GM12891 (cell line): ENCODE measurements at regions not wholly inside any gene's neighbourhood (a gene's known extent, or its start where the extent isn't known, plus 50 kb on each side); places are given as distances from the start of the nearest gene placed in this dataset.

Experiments
- PAX5 ChIP-seq: IDR thresholded peaks from 2 replicates; pipeline ENCODE4 v1.6.1; 2011; ENCODE audit warnings: low read length, moderate library complexity, mild to moderate bottlenecking; ENCODE audit not compliant: insufficient read depth, severe bottlenecking
- POLR2A ChIP-seq: IDR thresholded peaks from 2 replicates; pipeline ENCODE4 v1.6.1; 2011; ENCODE audit warnings: low read depth, low read length, control low read depth
- POLR2AphosphoS5 ChIP-seq: IDR thresholded peaks from 2 replicates; pipeline ENCODE4 v1.6.1; 2011; ENCODE audit warnings: low read depth, low read length, control low read depth
- POU2F2 ChIP-seq: IDR thresholded peaks from 2 replicates; pipeline ENCODE4 v1.6.1; 2011; ENCODE audit warnings: low read depth, mild to moderate bottlenecking, control low read depth, low read length, moderate library complexity
- SPI1 ChIP-seq: IDR thresholded peaks from 2 replicates; pipeline ENCODE4 v1.6.1; 2011; ENCODE audit warnings: low read depth, low read length, control low read depth
- TAF1 ChIP-seq: IDR thresholded peaks from 2 replicates; pipeline ENCODE4 v1.6.1; 2011; ENCODE audit warnings: low read depth, low read length, control low read depth

GRCh38 chr2:107475859-107476258 is 350.8 kb upstream of the RGPD4 start:
- TF ChIP-seq POLR2AphosphoS5: no peak
- no peak for TF ChIP-seq TAF1
- TF ChIP-seq POLR2A: no peak
- TF ChIP-seq SPI1: no peak
- no peak for TF ChIP-seq PAX5
- TF ChIP-seq POU2F2: no peak
